ENCODE measurements at regions not wholly inside any gene's neighbourhood (a gene's known extent, or its start where the extent isn't known, plus 50 kb on each side); places are given as distances from the start of the nearest gene placed in this dataset.

DNA sequence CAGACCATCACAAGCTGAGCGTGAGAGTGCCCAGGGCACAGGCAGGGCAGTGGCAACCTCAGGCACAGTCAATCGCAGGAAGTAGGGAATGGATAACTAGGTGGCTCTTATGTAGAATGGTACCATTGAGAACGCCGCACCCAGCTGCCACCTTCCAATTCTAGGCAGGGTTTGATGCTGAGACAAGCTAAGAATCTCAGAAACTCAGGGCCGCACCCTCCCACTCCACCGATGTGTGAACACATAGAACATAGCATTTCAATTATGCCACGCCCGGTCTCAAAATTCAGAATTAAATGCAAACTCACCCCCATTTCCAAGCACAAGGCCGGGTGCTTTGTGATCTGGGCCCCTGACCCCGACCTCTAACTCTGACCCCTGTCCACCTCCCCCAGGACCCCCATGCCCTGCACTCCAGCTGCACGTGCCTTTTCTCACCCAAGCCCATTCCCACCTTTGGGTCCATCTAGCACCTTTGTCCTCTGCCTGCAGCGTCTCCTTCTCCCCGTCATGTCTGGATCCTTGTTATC, 178.4 kb downstream of the C16orf95 start:
- no peaks in the 10 kb centered on the region for H3K27me3 ChIP-seq (ENCODE audit: control insufficient read depth, insufficient read depth, low read length)
- no peaks in the 10 kb centered on the region for H3K4me1 ChIP-seq (ENCODE audit: control insufficient read depth in 2 of 3, insufficient read depth in 2 of 3, low read depth in 1 of 3, low read length in 3 of 3)
- H3K36me3 ChIP-seq (ENCODE audit: control insufficient read depth in 2 of 3, insufficient read depth in 3 of 3, low read length in 3 of 3) = no peaks in the 10 kb centered on the region
- peaks cover 0 to 3% (median 0%) of the 10 kb centered on the region in 3 donors for H3K9me3 ChIP-seq (ENCODE audit: control insufficient read depth in 2 of 3, insufficient read depth in 1 of 3, low read length in 3 of 3)
- FAIRE-seq (no peak), DNase-seq (no peak)
- TF ChIP-seq, protein P1, sequence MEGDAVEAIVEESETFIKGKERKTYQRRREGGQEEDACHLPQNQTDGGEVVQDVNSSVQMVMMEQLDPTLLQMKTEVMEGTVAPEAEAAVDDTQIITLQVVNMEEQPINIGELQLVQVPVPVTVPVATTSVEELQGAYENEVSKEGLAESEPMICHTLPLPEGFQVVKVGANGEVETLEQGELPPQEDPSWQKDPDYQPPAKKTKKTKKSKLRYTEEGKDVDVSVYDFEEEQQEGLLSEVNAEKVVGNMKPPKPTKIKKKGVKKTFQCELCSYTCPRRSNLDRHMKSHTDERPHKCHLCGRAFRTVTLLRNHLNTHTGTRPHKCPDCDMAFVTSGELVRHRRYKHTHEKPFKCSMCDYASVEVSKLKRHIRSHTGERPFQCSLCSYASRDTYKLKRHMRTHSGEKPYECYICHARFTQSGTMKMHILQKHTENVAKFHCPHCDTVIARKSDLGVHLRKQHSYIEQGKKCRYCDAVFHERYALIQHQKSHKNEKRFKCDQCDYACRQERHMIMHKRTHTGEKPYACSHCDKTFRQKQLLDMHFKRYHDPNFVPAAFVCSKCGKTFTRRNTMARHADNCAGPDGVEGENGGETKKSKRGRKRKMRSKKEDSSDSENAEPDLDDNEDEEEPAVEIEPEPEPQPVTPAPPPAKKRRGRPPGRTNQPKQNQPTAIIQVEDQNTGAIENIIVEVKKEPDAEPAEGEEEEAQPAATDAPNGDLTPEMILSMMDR (IDR thresholded peaks at IDR 0.05; ENCODE audit: borderline replicate concordance, extremely low read depth, insufficient read depth) = no peak
- H3K4me3 ChIP-seq (ENCODE audit: low read length in 3 of 3) = no peak overlapping the region
- H3K27ac ChIP-seq (ENCODE audit: low read depth in 2 of 2, low read length in 2 of 2) = no peak overlapping the region
- no peak overlapping the region for H3K9ac ChIP-seq (ENCODE audit: low read length in 3 of 3)
- intact Hi-C loops (cut with DNase I) = no loop called here

DNA sequence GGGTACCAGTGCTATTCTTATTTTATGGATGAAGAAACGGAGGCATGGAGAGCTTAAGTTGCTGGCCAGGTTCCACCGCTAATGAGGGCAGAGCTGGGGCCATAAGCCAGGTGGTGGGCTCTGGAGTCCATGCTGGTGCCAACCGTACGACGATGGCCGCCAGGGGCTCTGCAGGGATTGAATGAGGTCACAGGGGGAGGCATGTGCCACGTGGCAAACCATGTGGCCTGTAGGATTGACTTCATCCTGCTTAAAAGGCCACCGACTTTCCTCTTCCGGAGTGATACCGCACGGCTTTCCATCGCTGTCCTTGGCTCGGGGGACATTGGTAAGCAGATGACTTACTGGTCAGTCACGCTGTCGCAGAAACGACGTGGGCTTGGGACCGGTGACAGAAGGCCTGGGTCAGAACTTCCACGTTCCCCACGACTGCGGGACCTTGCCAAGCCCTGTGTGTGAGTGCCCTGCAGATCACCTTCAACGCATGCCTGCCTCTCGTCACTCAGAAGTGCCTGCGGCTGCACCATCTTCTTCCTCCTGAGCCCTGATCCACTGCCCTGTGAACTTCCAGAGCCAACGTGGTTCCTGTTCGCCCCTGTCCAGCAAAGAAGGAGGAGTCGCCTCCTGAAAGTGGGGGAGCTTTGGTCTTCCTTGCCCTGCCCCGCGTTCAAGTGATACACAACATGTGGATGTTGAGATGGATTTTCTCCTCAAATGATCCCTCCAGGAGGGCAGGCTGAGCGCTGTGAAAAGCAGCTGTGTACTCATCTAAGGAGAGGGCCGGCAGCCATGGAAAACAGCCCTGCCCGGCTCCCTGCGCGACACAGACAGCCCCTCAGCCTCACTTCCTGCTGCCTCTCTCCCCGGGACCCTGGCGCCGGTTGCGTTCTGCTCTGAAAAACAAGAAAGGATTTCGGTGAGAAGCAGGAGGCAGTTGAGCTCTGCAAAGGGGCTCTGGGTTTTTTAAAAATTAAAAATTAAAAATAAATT, 176.7 kb downstream of the C16orf95 start:
- FAIRE-seq = no peak
- Histone ChIP-seq H3K27ac (ENCODE audit: low read depth in 2 of 2, low read length in 2 of 2) (no peak overlapping the region), H3K36me3 (ENCODE audit: control insufficient read depth in 2 of 3, insufficient read depth in 3 of 3, low read length in 3 of 3) (no peaks in the 10 kb centered on the region), H3K4me1 (ENCODE audit: control insufficient read depth in 2 of 3, insufficient read depth in 2 of 3, low read depth in 1 of 3, low read length in 3 of 3) (no peaks in the 10 kb centered on the region), H3K9ac (ENCODE audit: low read length in 3 of 3) (no peak overlapping the region), H3K27me3 (ENCODE audit: control insufficient read depth, insufficient read depth, low read length) (no peaks in the 10 kb centered on the region), H3K4me3 (ENCODE audit: low read length in 3 of 3) (no peak overlapping the region), H3K9me3 (ENCODE audit: control insufficient read depth in 2 of 3, insufficient read depth in 1 of 3, low read length in 3 of 3) (peaks cover 0 to 3% (median 0%) of the 10 kb centered on the region in 3 donors)
- TF ChIP-seq, protein P1 (IDR thresholded peaks at IDR 0.05; ENCODE audit: borderline replicate concordance, extremely low read depth, insufficient read depth) = no peak
- intact Hi-C loops (cut with DNase I) = no loop called here
- peak in 1 of 5 donors; percentile 61 for DNase-seq

DNA sequence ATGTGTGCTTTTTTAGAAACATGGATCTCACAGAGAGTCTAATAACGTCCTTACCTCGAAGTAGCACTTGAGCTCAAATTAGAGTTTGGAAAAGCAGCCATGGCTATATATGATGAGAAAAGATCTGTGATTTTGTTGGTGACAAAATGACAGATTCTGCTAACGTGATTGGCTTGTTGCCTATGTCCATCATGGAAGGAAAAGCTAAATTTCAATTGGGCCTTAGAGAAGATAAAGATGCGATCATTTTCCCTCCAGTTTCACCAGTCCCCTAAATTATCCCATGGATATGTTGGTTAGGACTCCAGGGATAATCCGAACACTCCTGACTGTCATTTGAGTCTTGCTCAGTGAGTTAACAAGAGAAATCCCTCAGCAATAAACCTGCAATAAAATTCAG, 175.8 kb downstream of the C16orf95 start:
- no peak overlapping the region for H3K27ac ChIP-seq (ENCODE audit: low read depth in 2 of 2, low read length in 2 of 2)
- no peak overlapping the region for H3K4me3 ChIP-seq (ENCODE audit: low read length in 3 of 3)
- H3K27me3 ChIP-seq (ENCODE audit: control insufficient read depth, insufficient read depth, low read length) = no peaks in the 10 kb centered on the region
- no peak for FAIRE-seq
- H3K9me3 ChIP-seq (ENCODE audit: control insufficient read depth in 2 of 3, insufficient read depth in 1 of 3, low read length in 3 of 3) = peaks cover 0 to 3% (median 0%) of the 10 kb centered on the region in 3 donors
- TF ChIP-seq, protein P1 (IDR thresholded peaks at IDR 0.05; ENCODE audit: borderline replicate concordance, extremely low read depth, insufficient read depth) = no peak
- H3K9ac ChIP-seq (ENCODE audit: low read length in 3 of 3) = no peak overlapping the region
- intact Hi-C loops (cut with DNase I) = no loop called here
- no peak for DNase-seq
- no peaks in the 10 kb centered on the region for H3K4me1 ChIP-seq (ENCODE audit: control insufficient read depth in 2 of 3, insufficient read depth in 2 of 3, low read depth in 1 of 3, low read length in 3 of 3)
- H3K36me3 ChIP-seq (ENCODE audit: control insufficient read depth in 2 of 3, insufficient read depth in 3 of 3, low read length in 3 of 3) = no peaks in the 10 kb centered on the region

All from kidney (tissue), 13 donors.